ENCODE measurements at regions not wholly inside any gene's neighbourhood (a gene's known extent, or its start where the extent isn't known, plus 50 kb on each side); places are given as distances from the start of the nearest gene placed in this dataset.

DNA sequence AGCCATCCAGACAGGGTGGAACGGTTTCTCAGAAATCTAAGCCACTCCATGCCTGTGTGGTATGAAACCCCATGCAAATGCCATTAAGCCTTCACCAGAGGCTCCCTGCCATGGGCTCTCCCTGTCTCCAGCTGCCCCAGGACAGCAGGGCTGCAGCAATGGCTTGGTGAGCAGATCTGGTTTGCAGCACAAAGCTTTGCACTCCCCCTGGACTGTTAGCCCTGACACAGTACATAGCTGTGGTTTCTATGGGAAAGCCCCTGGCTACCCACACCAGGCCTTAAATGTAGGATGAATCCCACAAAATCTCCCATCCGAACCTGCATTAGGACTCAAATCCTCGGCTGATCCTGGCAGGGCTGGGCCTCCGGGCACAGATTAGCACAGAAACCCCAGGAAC, 291.6 kb downstream of the TNS1 start:
- Histone ChIP-seq H3K9ac (ENCODE audit: low read depth, low read length) (no peak overlapping the region), H3K27me3 (ENCODE audit: insufficient read depth, low read length, poor library complexity) (peaks cover 6% of the 10 kb centered on the region), H3K9me3 (ENCODE audit: insufficient read depth, low read length, severe bottlenecking) (no peaks in the 10 kb centered on the region), H3K4me3 (ENCODE audit: low read depth in 1 of 2, low read length in 2 of 2) (no peak overlapping the region), H3K36me3 (ENCODE audit: insufficient read depth, low read length) (no peaks in the 10 kb centered on the region), H3K79me2 (ENCODE audit: insufficient read depth, low read length) (no peaks in the 10 kb centered on the region), H3K4me1 (ENCODE audit: insufficient read depth, low read length) (no peaks in the 10 kb centered on the region), H3K27ac (ENCODE audit: low read length) (no peak overlapping the region), H2AFZ (ENCODE audit: low read depth, low read length) (no peak overlapping the region), H3K4me2 (ENCODE audit: insufficient read depth, low read length) (no peak overlapping the region), H4K20me1 (ENCODE audit: insufficient read depth, low read length) (no peaks in the 10 kb centered on the region)
- ATAC-seq (ENCODE audit: insufficient read depth, low read depth) = no peak
- no peak for DNase-seq
- TF ChIP-seq, protein P1, sequence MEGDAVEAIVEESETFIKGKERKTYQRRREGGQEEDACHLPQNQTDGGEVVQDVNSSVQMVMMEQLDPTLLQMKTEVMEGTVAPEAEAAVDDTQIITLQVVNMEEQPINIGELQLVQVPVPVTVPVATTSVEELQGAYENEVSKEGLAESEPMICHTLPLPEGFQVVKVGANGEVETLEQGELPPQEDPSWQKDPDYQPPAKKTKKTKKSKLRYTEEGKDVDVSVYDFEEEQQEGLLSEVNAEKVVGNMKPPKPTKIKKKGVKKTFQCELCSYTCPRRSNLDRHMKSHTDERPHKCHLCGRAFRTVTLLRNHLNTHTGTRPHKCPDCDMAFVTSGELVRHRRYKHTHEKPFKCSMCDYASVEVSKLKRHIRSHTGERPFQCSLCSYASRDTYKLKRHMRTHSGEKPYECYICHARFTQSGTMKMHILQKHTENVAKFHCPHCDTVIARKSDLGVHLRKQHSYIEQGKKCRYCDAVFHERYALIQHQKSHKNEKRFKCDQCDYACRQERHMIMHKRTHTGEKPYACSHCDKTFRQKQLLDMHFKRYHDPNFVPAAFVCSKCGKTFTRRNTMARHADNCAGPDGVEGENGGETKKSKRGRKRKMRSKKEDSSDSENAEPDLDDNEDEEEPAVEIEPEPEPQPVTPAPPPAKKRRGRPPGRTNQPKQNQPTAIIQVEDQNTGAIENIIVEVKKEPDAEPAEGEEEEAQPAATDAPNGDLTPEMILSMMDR (IDR thresholded peaks at IDR 0.05; ENCODE audit: borderline replicate concordance, extremely low read depth, low read length, poor library complexity, severe bottlenecking) = no peak

DNA sequence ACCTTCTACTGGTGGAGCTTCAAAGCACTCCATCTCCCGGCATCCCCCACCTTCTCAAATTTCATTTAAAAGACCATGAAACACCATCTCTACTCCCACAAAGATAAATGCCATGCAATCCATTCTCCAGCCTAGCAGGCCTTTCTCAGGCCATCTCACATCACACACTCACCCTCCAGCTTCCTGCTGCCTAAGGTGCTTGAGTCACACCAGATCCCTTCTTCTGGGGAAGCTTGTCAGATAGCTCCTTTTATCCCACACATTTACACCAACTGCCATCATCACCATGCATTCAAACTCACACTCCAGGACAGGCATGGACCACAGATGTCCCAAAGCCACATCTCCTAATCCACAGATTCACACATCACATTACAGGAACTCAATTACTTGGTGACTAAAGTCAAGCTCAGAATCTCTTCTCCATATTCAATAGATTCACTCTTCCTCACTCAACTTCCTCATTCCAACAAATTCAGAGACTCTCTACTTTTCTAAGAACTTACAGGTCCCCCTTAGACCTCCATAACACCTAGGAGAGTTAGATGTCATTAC, 292.5 kb downstream of the TNS1 start:
- no peaks in the 10 kb centered on the region for H3K9me3 ChIP-seq (ENCODE audit: insufficient read depth, low read length, severe bottlenecking)
- DNase-seq (no peak), ATAC-seq (ENCODE audit: insufficient read depth, low read depth) (no peak)
- H4K20me1 ChIP-seq (ENCODE audit: insufficient read depth, low read length) = no peaks in the 10 kb centered on the region
- H2AFZ ChIP-seq (ENCODE audit: low read depth, low read length) = no peak overlapping the region
- H3K27ac ChIP-seq (ENCODE audit: low read length) = no peak overlapping the region
- TF ChIP-seq, protein P1 (IDR thresholded peaks at IDR 0.05; ENCODE audit: borderline replicate concordance, extremely low read depth, low read length, poor library complexity, severe bottlenecking) = no peak
- TF ChIP-seq EZH2 (IDR thresholded peaks at IDR 0.05; ENCODE audit: borderline replicate concordance, low read depth, low read length, severe bottlenecking) = no peak
- H3K4me1 ChIP-seq (ENCODE audit: insufficient read depth, low read length) = no peaks in the 10 kb centered on the region
- no peaks in the 10 kb centered on the region for H3K79me2 ChIP-seq (ENCODE audit: insufficient read depth, low read length)
- H3K4me2 ChIP-seq (ENCODE audit: insufficient read depth, low read length) = no peak overlapping the region
- peaks cover 7% of the 10 kb centered on the region for H3K27me3 ChIP-seq (ENCODE audit: insufficient read depth, low read length, poor library complexity)
- H3K4me3 ChIP-seq (ENCODE audit: low read depth in 1 of 2, low read length in 2 of 2) = no peak overlapping the region
- H3K9ac ChIP-seq (ENCODE audit: low read depth, low read length) = no peak overlapping the region
- no peaks in the 10 kb centered on the region for H3K36me3 ChIP-seq (ENCODE audit: insufficient read depth, low read length)

DNA sequence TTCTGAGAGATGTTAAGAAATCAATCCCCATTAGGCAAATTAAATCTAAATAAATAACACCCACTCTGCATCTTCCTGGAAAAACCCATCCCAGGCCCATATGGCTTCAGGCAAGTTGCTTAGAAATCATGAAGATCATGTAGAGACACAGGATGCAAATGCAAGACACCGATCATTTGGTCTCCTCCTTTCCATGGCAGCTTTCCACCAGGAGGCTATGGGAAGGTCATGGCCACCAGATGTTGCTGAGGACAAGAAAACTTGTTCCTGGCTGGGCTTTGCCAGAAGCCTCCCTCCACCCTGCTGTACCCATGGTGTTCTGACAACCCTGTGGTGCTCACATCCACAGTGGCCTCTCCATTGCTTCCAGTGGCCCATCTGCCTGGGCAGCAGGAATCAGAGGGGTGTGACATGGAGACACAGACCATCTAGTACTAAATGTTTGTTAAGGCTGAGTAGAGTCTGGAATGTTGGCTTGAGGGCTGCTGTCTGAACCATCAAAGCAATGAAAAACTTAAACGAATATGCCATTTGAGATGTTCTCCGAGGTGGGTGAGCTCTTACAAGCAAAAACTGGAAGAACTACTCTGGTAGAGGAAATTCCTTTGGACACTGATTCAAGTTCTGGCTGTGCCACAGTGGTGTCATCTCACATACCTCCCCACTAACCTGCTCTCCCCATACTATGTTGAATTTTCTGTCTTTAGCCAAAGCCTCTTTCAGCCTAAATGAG, 293.2 kb downstream of the TNS1 start:
- TF ChIP-seq, protein P1 (IDR thresholded peaks at IDR 0.05; ENCODE audit: borderline replicate concordance, extremely low read depth, low read length, poor library complexity, severe bottlenecking) = no peak
- TF ChIP-seq EZH2 (IDR thresholded peaks at IDR 0.05; ENCODE audit: borderline replicate concordance, low read depth, low read length, severe bottlenecking) = no peak

More for the DNA sequence above, 293.2 kb downstream of the TNS1 start:
- DNase-seq (no peak), ATAC-seq (ENCODE audit: insufficient read depth, low read depth) (no peak)
- H3K4me3 ChIP-seq (ENCODE audit: low read depth in 1 of 2, low read length in 2 of 2) = no peak overlapping the region
- no peaks in the 10 kb centered on the region for H4K20me1 ChIP-seq (ENCODE audit: insufficient read depth, low read length)
- no peak overlapping the region for H3K27ac ChIP-seq (ENCODE audit: low read length)
- peaks cover 10% of the 10 kb centered on the region for H3K27me3 ChIP-seq (ENCODE audit: insufficient read depth, low read length, poor library complexity)
- no peaks in the 10 kb centered on the region for H3K79me2 ChIP-seq (ENCODE audit: insufficient read depth, low read length)
- no peaks in the 10 kb centered on the region for H3K36me3 ChIP-seq (ENCODE audit: insufficient read depth, low read length)
- no peak overlapping the region for H3K4me2 ChIP-seq (ENCODE audit: insufficient read depth, low read length)
- no peak overlapping the region for H2AFZ ChIP-seq (ENCODE audit: low read depth, low read length)
- no peaks in the 10 kb centered on the region for H3K9me3 ChIP-seq (ENCODE audit: insufficient read depth, low read length, severe bottlenecking)
- H3K9ac ChIP-seq (ENCODE audit: low read depth, low read length) = no peak overlapping the region
- H3K4me1 ChIP-seq (ENCODE audit: insufficient read depth, low read length) = no peaks in the 10 kb centered on the region
